ENCODE measurements at regions not wholly inside any gene's neighbourhood (a gene's known extent, or its start where the extent isn't known, plus 50 kb on each side); places are given as distances from the start of the nearest gene placed in this dataset.

DNA sequence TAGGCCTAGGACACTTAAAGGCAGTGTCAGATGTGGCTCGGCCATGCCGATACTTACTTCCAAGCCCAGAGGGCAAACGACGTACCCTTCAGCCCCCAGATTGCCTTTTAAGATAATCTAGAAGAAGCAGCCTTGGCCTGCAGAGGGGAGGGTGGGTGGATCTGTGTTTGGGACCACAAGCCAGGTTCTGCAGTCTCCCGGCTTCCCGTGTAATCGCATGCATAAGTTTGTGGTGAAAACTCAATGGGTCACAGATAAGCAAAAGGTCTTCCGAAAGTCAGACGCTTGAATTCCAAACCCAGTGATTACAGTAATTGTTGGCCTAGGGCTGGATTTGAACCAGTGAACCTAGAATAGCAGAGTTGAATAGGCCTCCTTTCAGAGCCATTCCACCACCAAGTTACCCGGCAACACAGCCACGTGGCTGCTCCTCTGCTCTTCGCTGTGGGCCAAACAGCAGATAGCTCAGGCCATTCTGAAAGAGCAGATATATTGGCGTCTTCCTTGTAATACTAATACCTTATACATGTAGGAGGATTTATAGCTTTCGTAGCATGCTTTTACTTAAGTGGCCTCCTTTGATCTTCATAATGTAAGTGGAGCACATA is 170.8 kb upstream of the CADM1 start:
- Histone ChIP-seq H3K27ac (ENCODE audit: low read depth in 2 of 2, low read length in 2 of 2) (no peak overlapping the region), H3K9me3 (ENCODE audit: control insufficient read depth in 2 of 3, insufficient read depth in 1 of 3, low read length in 3 of 3) (no peaks in the 10 kb centered on the region), H3K9ac (ENCODE audit: low read length in 3 of 3) (no peak overlapping the region), H3K4me1 (ENCODE audit: control insufficient read depth in 2 of 3, insufficient read depth in 2 of 3, low read depth in 1 of 3, low read length in 3 of 3) (no peaks in the 10 kb centered on the region), H3K4me3 (ENCODE audit: low read length in 3 of 3) (no peak overlapping the region), H3K36me3 (ENCODE audit: control insufficient read depth in 2 of 3, insufficient read depth in 3 of 3, low read length in 3 of 3) (no peaks in the 10 kb centered on the region), H3K27me3 (ENCODE audit: control insufficient read depth, insufficient read depth, low read length) (no peaks in the 10 kb centered on the region)
- no peak for TF ChIP-seq CTCF (IDR thresholded peaks at IDR 0.05; ENCODE audit: borderline replicate concordance, extremely low read depth, insufficient read depth)
- intact Hi-C loops (cut with DNase I) = no loop called here
- FAIRE-seq (no peak), DNase-seq (no peak)

GRCh38 chr11:115674176-115674936 is 170.1 kb upstream of the CADM1 start:
- Histone ChIP-seq H3K36me3 (ENCODE audit: control insufficient read depth in 2 of 3, insufficient read depth in 3 of 3, low read length in 3 of 3) (no peaks in the 10 kb centered on the region), H3K27ac (ENCODE audit: low read depth in 2 of 2, low read length in 2 of 2) (no peak overlapping the region), H3K4me3 (ENCODE audit: low read length in 3 of 3) (no peak overlapping the region), H3K9me3 (ENCODE audit: control insufficient read depth in 2 of 3, insufficient read depth in 1 of 3, low read length in 3 of 3) (no peaks in the 10 kb centered on the region), H3K9ac (ENCODE audit: low read length in 3 of 3) (no peak overlapping the region), H3K4me1 (ENCODE audit: control insufficient read depth in 2 of 3, insufficient read depth in 2 of 3, low read depth in 1 of 3, low read length in 3 of 3) (no peaks in the 10 kb centered on the region), H3K27me3 (ENCODE audit: control insufficient read depth, insufficient read depth, low read length) (no peaks in the 10 kb centered on the region)
- intact Hi-C loops (cut with DNase I) = no loop called here
- DNase-seq = no peak
- TF ChIP-seq CTCF (IDR thresholded peaks at IDR 0.05; ENCODE audit: borderline replicate concordance, extremely low read depth, insufficient read depth) = no peak
- FAIRE-seq = no peak

- intact Hi-C loops (cut with DNase I) = no loop called here
- no peak for DNase-seq
Observed at GRCh38 chr11:115673720-115674119, 169.5 kb upstream of the CADM1 start.

More at GRCh38 chr11:115673720-115674119, 169.5 kb upstream of the CADM1 start:
- Histone ChIP-seq H3K36me3 (ENCODE audit: control insufficient read depth in 2 of 3, insufficient read depth in 3 of 3, low read length in 3 of 3) (no peaks in the 10 kb centered on the region), H3K27me3 (ENCODE audit: control insufficient read depth, insufficient read depth, low read length) (no peaks in the 10 kb centered on the region), H3K9ac (ENCODE audit: low read length in 3 of 3) (no peak overlapping the region), H3K27ac (ENCODE audit: low read depth in 2 of 2, low read length in 2 of 2) (no peak overlapping the region), H3K4me3 (ENCODE audit: low read length in 3 of 3) (no peak overlapping the region), H3K9me3 (ENCODE audit: control insufficient read depth in 2 of 3, insufficient read depth in 1 of 3, low read length in 3 of 3) (no peaks in the 10 kb centered on the region), H3K4me1 (ENCODE audit: control insufficient read depth in 2 of 3, insufficient read depth in 2 of 3, low read depth in 1 of 3, low read length in 3 of 3) (no peaks in the 10 kb centered on the region)
- no peak for TF ChIP-seq CTCF (IDR thresholded peaks at IDR 0.05; ENCODE audit: borderline replicate concordance, extremely low read depth, insufficient read depth)
- FAIRE-seq = no peak
